ENCODE measurements at regions not wholly inside any gene's neighbourhood (a gene's known extent, or its start where the extent isn't known, plus 50 kb on each side); places are given as distances from the start of the nearest gene placed in this dataset.

GRCh38 chr14:62168564-62169155 lies 406.4 kb downstream of the SNAPC1 start:
- no peak for DNase-seq

GRCh38 chr14:62179367-62180018 lies 417.3 kb downstream of the SNAPC1 start:
- DNase-seq, result no peak

DNA sequence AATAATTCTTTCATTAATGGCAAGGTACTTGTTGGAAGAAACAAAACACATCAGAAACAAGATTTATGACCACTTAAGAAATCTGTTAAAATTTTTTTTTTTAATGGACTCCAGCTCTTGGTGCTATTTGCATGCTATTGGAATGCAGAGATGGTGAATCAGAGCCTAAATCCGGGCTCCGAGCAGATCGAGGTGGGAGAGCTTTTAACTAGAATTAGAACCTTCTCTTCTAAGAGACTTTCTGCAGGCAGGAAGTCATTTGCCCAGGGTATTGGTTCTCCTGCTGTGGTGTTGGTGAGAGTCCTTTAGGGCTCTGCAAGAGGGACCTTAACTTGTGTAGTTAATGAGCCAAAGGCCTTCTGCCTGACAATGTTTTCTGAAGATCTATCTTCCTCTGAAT lies 419.4 kb downstream of the SNAPC1 start:
- no peak for DNase-seq

- DNase-seq, result no peak
These were observed 422.9 kb downstream of the SNAPC1 start for GRCh38 chr14:62185078-62185477.

DNA sequence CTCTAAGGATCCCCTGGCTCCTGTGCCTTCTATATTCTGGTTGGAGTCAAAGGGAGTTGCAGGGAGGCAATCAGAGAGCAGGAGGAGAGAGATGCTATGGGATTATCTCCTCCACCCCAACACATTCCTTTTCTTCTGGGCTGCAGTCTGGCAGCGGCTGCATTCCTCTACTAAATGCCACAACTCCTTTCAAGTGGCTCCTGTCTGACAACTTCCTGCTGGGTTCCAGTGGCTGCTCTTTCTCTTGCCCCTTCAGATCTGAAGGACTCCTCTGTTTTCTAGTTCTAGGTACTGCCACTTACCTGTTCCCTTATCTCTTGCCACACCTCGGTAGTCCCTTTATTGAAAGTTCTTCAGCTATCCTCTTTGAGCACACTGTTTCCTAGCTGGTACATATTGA lies 425.0 kb downstream of the SNAPC1 start:
- DNase-seq, result no peak

DNA sequence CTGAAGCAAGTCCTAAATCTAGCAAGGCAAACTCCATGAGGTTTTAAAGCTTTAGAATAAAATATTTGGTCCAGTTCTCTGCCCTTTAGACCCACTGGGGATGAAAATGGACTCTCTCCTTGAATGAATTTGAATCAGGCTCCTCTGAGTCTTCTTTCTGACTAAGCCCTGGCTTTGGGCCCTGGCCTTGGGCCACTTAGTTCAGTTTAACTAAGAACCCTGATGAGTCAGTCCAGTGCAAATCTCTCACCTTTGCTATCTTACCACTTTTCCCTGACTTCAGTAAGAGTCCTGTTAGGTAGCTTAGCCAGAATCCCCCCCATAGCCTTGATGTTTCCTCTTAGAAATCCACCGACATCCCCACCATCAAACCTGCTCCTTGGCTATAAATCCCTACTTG lies 427.5 kb downstream of the SNAPC1 start:
- DNase-seq, result no peak

GRCh38 chr14:62206456-62206855 lies 444.2 kb downstream of the SNAPC1 start:
- DNase-seq, result no peak

GRCh38 chr14:62209287-62209899 lies 447.2 kb downstream of the SNAPC1 start:
- DNase-seq, result no peak

DNA sequence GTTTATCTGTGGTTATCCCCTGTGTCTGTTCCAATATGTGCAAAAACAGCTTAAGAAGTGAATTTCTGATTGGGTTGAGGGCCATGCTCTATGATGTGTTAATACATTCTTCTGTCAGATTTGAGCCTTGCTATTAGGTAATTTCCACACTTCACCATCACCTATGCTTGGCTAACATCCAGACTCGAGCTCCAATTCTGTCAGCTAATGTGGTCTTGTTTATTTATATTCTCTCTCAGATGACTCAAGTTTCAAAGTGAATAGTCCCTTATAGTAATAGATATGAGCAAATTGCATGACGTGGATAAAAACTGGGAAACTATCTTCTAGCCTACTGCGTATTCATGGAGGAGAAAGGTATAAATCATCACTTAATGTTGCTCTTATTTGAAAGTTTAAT lies 451.3 kb downstream of the SNAPC1 start:
- DNase-seq, result no peak

DNA sequence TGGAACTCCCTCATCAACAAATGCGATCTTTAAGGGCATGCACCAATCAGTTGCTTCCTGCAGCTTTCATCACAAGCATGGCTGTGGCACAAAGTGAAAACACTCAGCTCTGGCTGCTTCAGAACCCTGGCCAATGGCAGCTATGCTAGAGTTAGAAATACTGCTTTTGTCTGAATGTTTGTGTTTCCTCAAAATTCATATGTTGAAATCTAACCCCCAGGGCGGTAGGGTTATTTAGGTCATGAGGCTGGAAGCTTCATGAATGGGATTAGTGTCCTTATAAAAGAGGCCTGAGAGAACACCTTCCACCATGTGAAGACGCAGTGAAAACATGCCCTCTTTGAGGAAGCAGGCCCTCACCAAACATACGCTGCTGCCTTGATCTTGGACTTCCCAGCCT lies 453.9 kb downstream of the SNAPC1 start:
- no peak for DNase-seq

GRCh38 chr14:62234849-62235248 lies 472.6 kb downstream of the SNAPC1 start:
- no peak for DNase-seq

DNA sequence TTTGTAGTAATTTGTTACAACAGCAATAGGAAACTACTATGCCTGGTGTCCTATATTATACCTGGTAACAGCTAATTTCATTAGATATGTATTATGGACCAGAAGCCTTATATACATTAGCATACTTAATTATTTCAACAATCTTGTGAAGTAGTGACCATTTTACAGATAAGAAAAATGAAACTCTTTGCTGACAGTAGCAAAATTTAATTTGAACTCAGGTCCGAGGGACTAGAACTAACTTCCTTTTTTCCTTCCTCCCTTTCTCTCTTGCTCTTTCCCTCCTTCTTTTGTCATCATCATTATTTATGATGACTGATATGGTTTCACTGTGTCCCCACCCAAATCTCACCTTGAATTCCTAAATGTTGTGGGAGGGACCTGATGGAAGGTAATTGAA lies 482.0 kb downstream of the SNAPC1 start:
- DNase-seq, result no peak

DNA sequence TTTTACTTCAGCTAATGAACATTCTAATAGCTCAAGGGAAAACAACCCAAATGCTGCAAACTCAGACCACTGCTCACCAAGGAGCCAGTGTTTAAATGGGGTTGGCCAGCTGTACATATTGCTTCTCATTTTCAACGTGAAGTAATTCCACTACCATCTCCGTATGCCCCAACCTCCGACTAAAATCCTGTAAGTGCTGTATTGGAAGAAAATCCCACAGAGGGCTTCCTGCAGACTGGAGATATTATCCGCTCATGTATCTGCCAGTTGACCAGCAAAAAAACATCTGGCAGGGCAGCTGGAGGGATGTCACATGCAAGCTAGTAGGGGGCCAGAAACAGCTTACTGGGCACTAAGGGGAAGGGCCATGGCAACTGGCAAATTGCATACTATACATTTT lies 485.0 kb downstream of the SNAPC1 start:
- no peak for DNase-seq

DNA sequence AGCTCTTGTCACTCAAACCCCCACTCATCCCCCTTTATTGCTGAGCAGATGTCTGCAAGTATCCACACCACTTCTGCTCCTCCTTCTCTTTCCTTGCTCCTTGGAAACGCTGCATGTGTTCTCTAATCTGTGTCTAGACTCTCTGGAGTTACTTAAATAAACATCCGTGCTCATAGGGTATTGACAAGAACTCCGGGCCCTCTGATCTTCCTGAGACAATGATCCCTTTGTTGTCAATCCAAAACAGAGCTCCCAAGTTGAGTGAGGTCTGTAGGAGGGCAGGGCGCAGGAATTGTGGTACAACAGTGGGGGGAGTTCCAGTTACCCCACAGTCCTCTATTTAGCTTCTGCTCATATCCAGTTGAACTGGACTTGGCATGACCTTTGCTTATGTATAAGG lies 489.0 kb downstream of the SNAPC1 start:
- DNase-seq, result no peak

GRCh38 chr14:62253171-62253570 lies 491.0 kb downstream of the SNAPC1 start:
- DNase-seq, result no peak

DNA sequence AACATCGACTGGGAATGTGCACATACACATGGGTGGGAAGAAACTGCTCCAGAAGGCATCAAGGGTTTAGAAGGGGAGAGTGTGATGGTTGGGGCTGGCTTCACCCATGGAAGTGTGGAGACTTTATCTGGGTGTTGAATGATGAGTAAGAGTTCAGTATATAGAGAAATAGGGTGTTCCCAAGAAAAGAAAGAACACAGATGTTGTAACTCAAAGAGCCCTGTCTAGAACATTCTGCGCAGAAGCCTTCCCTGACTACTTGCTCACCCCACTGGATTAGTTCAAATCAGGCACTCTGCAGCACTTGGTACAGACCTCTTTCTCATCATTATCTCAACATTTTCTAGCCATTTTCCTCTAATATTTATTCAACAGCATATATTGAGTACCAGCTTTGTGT lies 491.7 kb downstream of the SNAPC1 start:
- no peak for DNase-seq

- DNase-seq, result no peak
These were observed 507.0 kb downstream of the SNAPC1 start for GRCh38 chr14:62269204-62269603.

DNA sequence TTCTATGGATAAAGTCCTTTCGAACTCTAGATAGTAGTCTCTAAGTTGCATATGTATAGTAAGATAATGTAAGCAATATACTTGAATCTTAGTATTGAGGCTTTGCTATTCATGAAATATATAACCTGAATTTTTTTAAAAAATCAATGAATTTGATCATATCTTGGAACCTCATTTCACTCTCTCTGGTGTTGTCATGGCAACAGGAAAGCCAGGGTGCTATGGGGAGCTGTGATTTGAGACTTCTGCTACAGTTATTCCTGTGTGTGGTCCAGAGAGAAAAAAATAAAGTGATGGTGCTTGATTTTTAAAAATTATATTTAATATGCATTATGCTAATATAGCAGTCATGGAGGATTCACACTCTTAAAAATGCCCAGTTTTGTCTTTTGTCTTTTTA lies 508.0 kb downstream of the SNAPC1 start:
- DNase-seq, result no peak

- no peak for DNase-seq
These were observed 518.1 kb downstream of the SNAPC1 start for GRCh38 chr14:62280366-62280765.

- no peak for DNase-seq
These were observed 521.6 kb downstream of the SNAPC1 start for GRCh38 chr14:62283837-62284236.

GRCh38 chr14:62289471-62289870 lies 527.3 kb downstream of the SNAPC1 start:
- DNase-seq, result no peak

DNA sequence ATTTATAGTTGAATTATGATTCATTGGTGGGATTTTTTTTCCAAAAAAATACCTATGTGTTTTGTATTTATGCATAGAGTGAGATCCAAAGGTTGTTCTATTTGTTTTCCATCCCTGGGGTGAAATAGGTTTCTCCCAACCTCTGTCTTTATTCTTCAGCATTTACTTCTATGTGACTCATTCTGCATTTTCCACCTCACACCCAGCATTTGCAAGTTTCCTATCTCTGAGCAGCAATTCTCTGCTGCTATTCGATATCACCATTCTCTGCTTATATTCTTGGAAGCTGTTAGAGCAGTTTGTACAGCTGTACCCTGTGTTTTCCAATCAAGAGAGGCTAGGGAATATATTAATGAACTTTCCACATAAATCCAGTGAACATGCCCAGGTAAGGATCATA lies 538.9 kb downstream of the SNAPC1 start:
- no peak for DNase-seq

DNA sequence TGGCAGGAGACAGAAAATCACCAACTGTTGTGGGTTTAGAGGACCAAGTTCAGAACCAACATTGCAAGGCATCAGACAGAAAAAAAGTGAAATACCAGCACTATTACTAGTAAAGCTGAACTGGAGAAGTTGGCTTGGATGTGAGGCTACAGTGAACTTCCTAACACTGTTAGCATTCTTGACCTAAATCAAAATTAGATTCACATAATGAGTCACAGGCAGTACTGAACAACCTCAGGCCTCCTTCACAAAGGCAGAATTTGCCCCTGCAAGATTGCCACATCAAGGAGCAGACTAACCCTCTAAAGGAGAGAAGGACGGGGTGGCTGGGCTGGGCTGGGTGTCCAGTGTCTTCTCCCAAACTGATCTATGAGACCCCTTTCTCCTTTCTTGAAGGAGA lies 539.7 kb downstream of the SNAPC1 start:
- DNase-seq, result no peak

- no peak for DNase-seq
These were observed 541.2 kb downstream of the SNAPC1 start for GRCh38 chr14:62303437-62303836.

DNA sequence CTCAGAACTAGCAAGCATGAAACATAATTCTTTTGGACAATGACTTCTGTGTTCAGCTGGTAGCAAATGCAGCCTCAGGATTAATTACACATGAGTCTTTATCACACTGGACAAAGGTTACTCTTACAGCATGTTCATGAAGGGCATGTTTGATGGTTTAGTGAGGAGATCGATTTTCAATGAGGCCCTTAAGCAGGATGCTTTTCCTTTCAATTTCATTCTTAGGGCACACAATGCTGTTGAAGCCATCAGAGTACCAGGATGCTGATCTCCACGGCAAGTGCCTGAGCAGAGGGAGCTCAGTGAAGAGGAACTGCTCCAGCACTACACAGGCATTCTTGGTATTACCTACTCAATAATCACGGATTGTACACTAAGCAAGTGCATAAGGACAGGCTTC lies 542.0 kb downstream of the SNAPC1 start:
- DNase-seq, result no peak
